Neuronal stem cell (in vitro differentiated cells): ENCODE measurements at regions not wholly inside any gene's neighbourhood (a gene's known extent, or its start where the extent isn't known, plus 50 kb on each side); places are given as distances from the start of the nearest gene placed in this dataset.

Experiments
- DNase-seq: peaks from one replicate; pipeline ENCODE4 v3.0.0-alpha.2; 2013; ENCODE audit warnings: low spot score
- H2AFZ ChIP-seq: one replicate; pipeline ENCODE4 v1.6.1; 2013; ENCODE audit warnings: mild to moderate bottlenecking, low read length, inconsistent platforms
- H2AK5ac ChIP-seq: 2 replicates; pipeline ENCODE4 v1.6.1; 2013; ENCODE audit warnings: low read depth, mild to moderate bottlenecking, inconsistent platforms, low read length, moderate library complexity, mixed read lengths
- H2BK120ac ChIP-seq: 2 replicates; pipeline ENCODE4 v1.6.1; 2013; ENCODE audit warnings: low read depth, mild to moderate bottlenecking, inconsistent platforms, low read length, moderate library complexity, mixed read lengths
- H2BK12ac ChIP-seq: one replicate; pipeline ENCODE4 v1.6.1; 2013; ENCODE audit warnings: low read length, inconsistent platforms
- H2BK15ac ChIP-seq: 2 replicates; pipeline ENCODE4 v1.6.1; 2013; ENCODE audit warnings: mild to moderate bottlenecking, low read length, inconsistent platforms, mixed read lengths
- H2BK5ac ChIP-seq: one replicate; pipeline ENCODE4 v1.6.1; 2013; ENCODE audit warnings: inconsistent platforms, mild to moderate bottlenecking, low read length, moderate library complexity
- H3K14ac ChIP-seq: one replicate; pipeline ENCODE4 v1.6.1; 2013; ENCODE audit warnings: low read length, inconsistent platforms
- H3K18ac ChIP-seq: 2 replicates; pipeline ENCODE4 v1.6.1; 2013; ENCODE audit warnings: low read length, inconsistent platforms
- H3K23ac ChIP-seq: 2 replicates; pipeline ENCODE4 v1.6.1; 2013; ENCODE audit warnings: low read depth, mild to moderate bottlenecking, mixed read lengths, low read length, inconsistent platforms; ENCODE audit not compliant: poor library complexity
- H3K27ac ChIP-seq: replicated peaks from 3 replicates; pipeline ENCODE4 v1.5.1; 2013; ENCODE audit warnings: low read length, inconsistent platforms
- H3K27me3 ChIP-seq, 3 experiments: 2 replicates each; pipeline ENCODE4 v1.6.1; 2013; ENCODE audit warnings: low read length in 3 of 3, mild to moderate bottlenecking in 2 of 3, inconsistent platforms in 1 of 3, low read depth in 1 of 3, mixed read lengths in 1 of 3, moderate library complexity in 1 of 3; ENCODE audit not compliant: control insufficient read depth in 3 of 3, insufficient read depth in 3 of 3
- H3K36me3 ChIP-seq, 2 donors: replicated peaks in 1 of 2; 2 replicates each; pipeline ENCODE4 v1.6.1; 2013; ENCODE audit warnings: low read length in 2 of 2; ENCODE audit not compliant: control insufficient read depth in 2 of 2, insufficient read depth in 2 of 2
- H3K4ac ChIP-seq: 2 replicates; pipeline ENCODE4 v1.6.1; 2013; ENCODE audit warnings: inconsistent platforms, mild to moderate bottlenecking, low read length, moderate library complexity
- H3K4me1 ChIP-seq, 2 donors: 1 replicate in 1 of 2; 2 replicates in 1 of 2; pipeline ENCODE4 v1.6.1; 2013; ENCODE audit warnings: low read length in 2 of 2, low read depth in 1 of 2; ENCODE audit not compliant: control insufficient read depth in 2 of 2, insufficient read depth in 1 of 2
- H3K4me2 ChIP-seq: one replicate; pipeline ENCODE4 v1.6.1; 2013; ENCODE audit warnings: mild to moderate bottlenecking, low read length, inconsistent platforms; ENCODE audit not compliant: insufficient read depth, poor library complexity, severe bottlenecking
- H3K4me3 ChIP-seq, 2 donors: 2 replicates each; pipeline ENCODE4 v1.5.1; 2013; ENCODE audit warnings: low read length in 2 of 2, mild to moderate bottlenecking in 2 of 2, inconsistent platforms in 1 of 2, moderate library complexity in 1 of 2
- H3K79me1 ChIP-seq: one replicate; pipeline ENCODE4 v1.6.1; 2013; ENCODE audit warnings: low read depth, mild to moderate bottlenecking, inconsistent platforms, low read length, moderate library complexity
- H3K9ac ChIP-seq: one replicate; pipeline ENCODE4 v1.6.1; 2013; ENCODE audit warnings: mild to moderate bottlenecking, low read depth, low read length, inconsistent platforms; ENCODE audit not compliant: poor library complexity
- H3K9me3 ChIP-seq, 2 donors: replicated peaks in 1 of 2; 2 replicates each; pipeline versions ENCODE3 to v1.6.1; 2013; ENCODE audit warnings: low read length in 2 of 2, mild to moderate bottlenecking in 2 of 2, inconsistent platforms in 1 of 2, low read depth in 1 of 2, mixed read lengths in 1 of 2, moderate library complexity in 1 of 2; ENCODE audit not compliant: control insufficient read depth in 2 of 2, insufficient read depth in 1 of 2
- H4K8ac ChIP-seq: one replicate; pipeline ENCODE4 v1.6.1; 2013; ENCODE audit warnings: low read depth, mild to moderate bottlenecking, inconsistent platforms, low read length, moderate library complexity
- H4K91ac ChIP-seq: one replicate; pipeline ENCODE4 v1.6.1; 2013; ENCODE audit warnings: low read length, low read depth, mild to moderate bottlenecking, inconsistent platforms; ENCODE audit not compliant: poor library complexity
- WGBS, 2 donors: extraction: QIAGEN DNeasy Blood & Tissue Kit; methylation state at CpG; one replicate each; pipeline ENCODE4 v1.1.7; 2013; ENCODE audit warnings: missing lambda C conversion rate in 2 of 2, mixed read lengths in 1 of 2; ENCODE audit not compliant: insufficient read length in 2 of 2, insufficient replicate concordance in 1 of 2; ENCODE audit errors: extremely low coverage in 2 of 2; 5-methylcytosine and 5-hydroxymethylcytosine counted together

DNA sequence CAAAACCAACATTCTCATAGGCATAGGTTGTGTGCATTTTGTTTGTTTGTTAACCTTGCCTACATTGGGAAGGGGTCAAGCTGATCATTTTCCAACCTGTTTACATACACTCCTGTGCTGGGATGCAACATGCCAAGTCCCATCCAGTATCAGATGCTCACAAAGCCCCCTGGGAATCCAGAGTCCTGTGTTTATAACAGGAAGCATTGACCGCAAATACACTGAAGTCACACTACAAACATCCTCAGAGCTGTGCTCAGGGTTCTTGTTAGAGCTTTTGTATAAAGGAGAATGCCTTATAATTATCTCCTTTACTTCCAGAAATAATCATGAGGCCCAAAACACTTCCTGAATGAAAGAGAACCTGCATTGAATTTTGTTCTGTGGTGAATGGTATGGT is 488.7 kb upstream of the TCF4 start:
- Histone ChIP-seq H3K18ac (no peak overlapping the region), H3K79me1 (no peaks in the 10 kb centered on the region), H2BK12ac (no peak overlapping the region), H3K27ac (no peak overlapping the region), H3K23ac (no peak overlapping the region), H2BK15ac (no peak overlapping the region), H3K9ac (no peak overlapping the region), H3K36me3 (no peaks in the 10 kb centered on the region), H3K4me1 (no peaks in the 10 kb centered on the region), H2AK5ac (no peak overlapping the region), H2AFZ (no peak overlapping the region), H4K91ac (no peak overlapping the region), H3K4ac (no peak overlapping the region), H2BK5ac (no peak overlapping the region), H3K27me3 (no peaks in the 10 kb centered on the region), H2BK120ac (no peak overlapping the region), H3K4me3 (no peak overlapping the region), H4K8ac (no peak overlapping the region), H3K4me2 (no peak overlapping the region), H3K14ac (no peak overlapping the region), H3K9me3 (peaks cover 0 to 4% of the 10 kb centered on the region in 2 donors)
- WGBS, 2 donors = no CpG with 5 or more reads among the region's 1 CpG
- no peak for DNase-seq

DNA sequence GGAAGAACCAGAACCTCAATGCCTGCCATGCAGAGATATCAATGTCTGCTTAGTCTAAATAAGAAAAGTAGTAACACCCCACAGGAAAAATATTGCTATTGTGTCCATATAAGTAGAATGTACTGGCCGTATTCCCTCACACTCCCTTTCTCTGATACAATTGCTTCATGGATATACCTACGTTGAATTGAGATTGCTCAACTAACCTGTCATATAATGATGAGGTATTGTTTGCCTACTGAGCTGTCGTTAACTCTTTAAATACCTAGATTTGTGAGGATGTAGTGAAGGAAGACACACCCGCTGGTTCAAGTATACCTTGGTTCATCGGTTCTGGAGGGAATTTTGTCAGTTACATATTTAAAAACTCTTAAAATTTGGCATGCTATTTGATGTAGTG is 480.7 kb upstream of the TCF4 start:
- H3K9me3 ChIP-seq = no peaks in the 10 kb centered on the region
- no peak overlapping the region for H2BK15ac ChIP-seq
- H4K91ac ChIP-seq = no peak overlapping the region
- WGBS, 2 donors = no CpG with 5 or more reads among the region's 5 CpGs
- DNase-seq = no peak
- no peak overlapping the region for H3K23ac ChIP-seq
- H3K4me3 ChIP-seq = no peak overlapping the region
- peak overlapping the region; percentile 26 for H2AFZ ChIP-seq
- no peak overlapping the region for H2AK5ac ChIP-seq
- no peak overlapping the region for H4K8ac ChIP-seq
- peaks cover 2 to 4% of the 10 kb centered on the region in 2 donors for H3K4me1 ChIP-seq
- no peak overlapping the region for H3K18ac ChIP-seq
- no peak overlapping the region for H3K9ac ChIP-seq
- H3K14ac ChIP-seq = no peak overlapping the region
- H2BK120ac ChIP-seq = no peak overlapping the region
- H3K27me3 ChIP-seq = no peaks in the 10 kb centered on the region
- no peak overlapping the region for H2BK12ac ChIP-seq
- no peak overlapping the region for H3K4ac ChIP-seq
- H3K79me1 ChIP-seq = no peaks in the 10 kb centered on the region
- no peak overlapping the region for H3K4me2 ChIP-seq
- H3K27ac ChIP-seq = no peak overlapping the region
- no peak overlapping the region for H2BK5ac ChIP-seq
- H3K36me3 ChIP-seq = no peaks in the 10 kb centered on the region

DNA sequence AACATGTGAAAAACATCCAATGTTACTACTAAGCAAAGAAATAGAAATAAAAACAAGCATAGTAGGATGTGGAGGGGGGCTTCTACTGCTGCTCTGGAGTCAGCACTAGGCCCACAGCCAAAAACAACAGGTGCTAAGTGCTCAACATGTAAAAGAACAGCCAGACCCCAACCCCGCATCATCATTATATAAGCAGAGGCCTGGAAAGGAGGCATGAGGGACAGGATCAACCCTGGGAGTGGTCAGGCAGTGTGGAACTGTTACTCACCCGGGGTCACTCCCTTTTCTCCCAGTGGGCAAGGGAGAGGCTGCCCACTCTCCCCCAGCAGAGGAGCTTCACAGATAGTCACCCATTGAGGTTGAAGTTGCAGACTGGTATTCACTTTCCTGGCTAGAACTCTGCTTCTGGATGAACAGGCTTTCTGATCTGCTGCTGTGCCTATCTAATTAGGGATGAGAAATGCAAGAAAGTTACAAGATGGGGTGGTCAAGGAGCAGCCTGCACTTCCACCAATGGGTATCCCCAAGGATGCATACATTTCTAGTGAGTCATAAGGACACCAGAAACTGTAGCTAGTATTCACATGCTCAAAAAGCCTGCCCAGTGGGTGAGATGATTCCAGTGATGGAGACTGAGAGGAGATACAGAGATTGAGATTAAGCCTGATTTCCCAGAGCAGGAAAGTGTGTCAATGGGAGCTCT is 480.1 kb upstream of the TCF4 start:
- Histone ChIP-seq H3K4me3 (no peak overlapping the region), H2AFZ (peak overlapping the region; percentile 53), H2AK5ac (no peak overlapping the region), H2BK15ac (no peak overlapping the region), H4K8ac (no peak overlapping the region), H3K27ac (no peak overlapping the region), H3K79me1 (no peaks in the 10 kb centered on the region), H3K18ac (no peak overlapping the region), H2BK12ac (no peak overlapping the region), H2BK120ac (peak overlapping the region; percentile 44), H3K9ac (no peak overlapping the region), H3K14ac (no peak overlapping the region), H3K4me1 (peaks cover 2 to 4% of the 10 kb centered on the region in 2 donors), H3K9me3 (no peaks in the 10 kb centered on the region), H3K36me3 (no peaks in the 10 kb centered on the region), H2BK5ac (no peak overlapping the region), H3K4ac (no peak overlapping the region), H3K23ac (no peak overlapping the region), H3K4me2 (no peak overlapping the region), H3K27me3 (no peaks in the 10 kb centered on the region), H4K91ac (no peak overlapping the region)
- DNase-seq = no peak
- WGBS, 2 donors = no CpG with 5 or more reads among the region's 2 CpGs

DNA sequence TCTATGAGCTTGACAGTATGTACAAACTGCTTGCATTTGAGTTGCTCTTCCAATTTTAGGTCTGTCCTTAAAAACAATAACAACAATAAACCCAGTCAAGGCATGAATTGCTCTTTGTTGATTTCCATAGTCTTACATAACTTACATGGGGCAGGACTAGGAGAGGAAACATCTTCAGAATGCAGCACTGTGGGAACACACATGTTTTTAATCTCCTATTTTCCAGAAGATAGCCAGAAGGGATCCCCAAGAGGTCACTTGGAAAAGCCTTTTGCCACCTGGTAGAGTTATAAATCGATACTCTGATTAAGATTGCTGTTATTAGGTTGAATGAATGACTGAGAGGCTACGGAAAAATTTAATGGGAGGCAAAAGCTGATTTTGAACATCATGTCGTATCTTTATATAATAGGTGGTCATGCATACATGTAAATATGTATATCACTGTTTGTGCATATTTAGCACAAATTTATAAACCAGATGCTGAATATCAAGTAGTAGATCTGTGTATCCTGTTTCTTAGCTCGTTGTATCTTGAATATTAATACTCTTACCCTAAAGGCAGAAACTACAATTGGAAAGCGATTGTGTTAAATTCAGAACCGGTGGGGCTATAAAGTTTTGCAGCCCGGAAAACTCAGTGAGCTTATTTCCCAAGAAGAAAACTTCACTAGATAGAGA is 479.4 kb upstream of the TCF4 start:
- H2AFZ ChIP-seq = no peak overlapping the region
- H3K36me3 ChIP-seq = no peaks in the 10 kb centered on the region
- H2BK120ac ChIP-seq = no peak overlapping the region
- H2BK12ac ChIP-seq = no peak overlapping the region
- H3K27ac ChIP-seq = no peak overlapping the region
- no peak overlapping the region for H2BK15ac ChIP-seq
- no peaks in the 10 kb centered on the region for H3K27me3 ChIP-seq
- no peak overlapping the region for H3K4me3 ChIP-seq
- peaks cover 2 to 4% of the 10 kb centered on the region in 2 donors for H3K4me1 ChIP-seq
- H3K79me1 ChIP-seq = no peaks in the 10 kb centered on the region
- H3K9me3 ChIP-seq = no peaks in the 10 kb centered on the region
- no peak overlapping the region for H3K4ac ChIP-seq
- H3K23ac ChIP-seq = no peak overlapping the region
- H4K91ac ChIP-seq = no peak overlapping the region
- DNase-seq = no peak
- H3K18ac ChIP-seq = no peak overlapping the region
- no peak overlapping the region for H3K4me2 ChIP-seq
- no peak overlapping the region for H4K8ac ChIP-seq
- no peak overlapping the region for H2AK5ac ChIP-seq
- H2BK5ac ChIP-seq = no peak overlapping the region
- no peak overlapping the region for H3K14ac ChIP-seq
- no CpG with 5 or more reads among the region's 7 CpGs for WGBS, 2 donors
- H3K9ac ChIP-seq = no peak overlapping the region
